Ovary (tissue), 7 donors: ENCODE measurements at regions not wholly inside any gene's neighbourhood (a gene's known extent, or its start where the extent isn't known, plus 50 kb on each side); places are given as distances from the start of the nearest gene placed in this dataset.

ENCODE experiments used
- DNase-seq, 5 donors: peaks; one replicate each; pipeline ENCODE4 v3.0.0-alpha.2; 2019 to 2020
- H3K27ac ChIP-seq, 2 donors: fragments of 200-600 bp; one replicate each; pipeline versions ENCODE4 v1.5.1 to v1.8.0; 2019 to 2022
- H3K27me3 ChIP-seq: fragments of 200-600 bp; one replicate; pipeline ENCODE4 v1.8.0; 2022
- H3K36me3 ChIP-seq: fragments of 200-600 bp; sonication (generic); one replicate; pipeline ENCODE4 v1.5.1; 2019
- H3K4me1 ChIP-seq: one replicate; pipeline ENCODE4 v1.8.1; 2013; ENCODE audit warnings: mild to moderate bottlenecking, moderate library complexity; ENCODE audit not compliant: insufficient read depth
- H3K4me3 ChIP-seq: fragments of 200-600 bp; sonication (generic); one replicate; pipeline ENCODE4 v1.5.1; 2017
- H3K9me3 ChIP-seq, 2 donors: fragments of 200-600 bp in 1 of 2; sonication (generic) in 1 of 2; one replicate each; pipeline versions ENCODE4 v1.5.1 to v1.8.1; 2013 to 2019; ENCODE audit warnings: mild to moderate bottlenecking in 1 of 2, moderate library complexity in 1 of 2
- EP300 ChIP-seq: sonication (generic); formaldehyde crosslinking; IDR thresholded peaks from one replicate; pipeline ENCODE4 v1.6.1; 2017; ENCODE audit warnings: antibody characterized with exemption
- POLR2A ChIP-seq: fragments of 450-650 bp; IDR thresholded peaks from one replicate; pipeline ENCODE4 v1.6.1; 2017; ENCODE audit warnings: antibody characterized with exemption, mild to moderate bottlenecking, moderate library complexity
- WGBS, 3 donors: extraction: QIAGEN DNeasy Blood & Tissue Kit in 1 of 3; methylation state at CpG; one replicate each; pipeline versions ENCODE4 v1.1.5 to v1.1.7; 2013 to 2017; 5-methylcytosine and 5-hydroxymethylcytosine counted together
- intact Hi-C, 4 donors: fragments of 100-400 bp; cut with DNase I; formaldehyde crosslinking; loops; one replicate each; pipeline versions ENCODE4 v1.11.0 to v1.15.1; 2022 to 2023
- TF ChIP-seq, protein P1 (sequence below), 3 donors: fragments of 450-650 bp in 2 of 3; fragments of 200-600 bp in 1 of 3; IDR thresholded peaks; one replicate each; pipeline versions ENCODE4 v1.5.1 to v1.8.0; 2016 to 2022; ENCODE audit warnings: antibody characterized with exemption in 3 of 3, mild to moderate bottlenecking in 1 of 3
- donor health status: DM: no; HTN: no; CAD: no; lungs with moderate emphysema.
- donor health status: DM: no; HTN: no; CAD: no.
- donor health status: Bipolar disorder and iron deficiency.
- donor health status: DM: no; HTN: no; CAD: no.
- donor health status: DM: yes; HTN: yes; CAD: no.

DNA sequence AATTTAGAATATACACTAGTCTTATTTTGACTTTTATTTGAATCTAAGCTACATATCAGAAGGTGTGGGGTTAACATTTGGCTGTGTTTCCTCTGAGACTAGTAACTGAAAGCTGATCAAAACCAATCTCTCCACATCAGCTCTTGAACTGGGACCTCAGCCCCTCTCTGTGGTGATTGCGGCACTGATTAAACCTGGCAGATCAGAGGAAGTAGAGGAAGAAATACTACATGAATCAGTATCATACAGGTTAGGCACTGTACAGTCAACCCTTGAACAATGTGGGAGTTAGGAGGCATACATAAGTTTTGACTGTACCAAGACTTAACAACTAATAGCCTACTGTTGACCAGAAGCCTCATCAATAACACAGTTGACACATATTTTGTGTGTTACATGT, 122.5 kb upstream of the C1orf87 start:
- Histone ChIP-seq H3K27me3 (no peaks in the 10 kb centered on the region), H3K27ac (no peak overlapping the region)
- DNase-seq, result no peak

DNA sequence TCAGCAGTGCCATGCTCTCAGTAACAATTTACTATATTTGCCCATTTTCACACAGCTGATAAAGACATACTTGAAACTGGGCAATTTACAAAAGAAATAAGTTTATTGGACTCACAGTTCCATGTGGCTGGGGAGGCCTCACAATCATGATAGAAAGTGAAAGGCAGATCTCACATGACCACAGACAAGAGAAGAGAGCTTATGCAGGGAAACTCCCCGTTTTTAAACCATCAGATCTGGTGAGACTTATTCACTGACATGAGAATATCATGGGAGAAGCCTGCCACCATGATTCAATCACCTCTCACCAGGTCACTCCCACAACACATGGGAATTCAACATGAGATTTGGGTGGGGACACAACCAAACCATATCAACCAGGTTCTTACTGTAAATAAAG, 112.1 kb upstream of the C1orf87 start:
- WGBS, 3 donors, result 41 to 50% (median 50%) methylated on average over 1 of the region's 1 CpG
- Histone ChIP-seq H3K4me1 (no peaks in the 10 kb centered on the region), H3K4me3 (no peak overlapping the region), H3K27me3 (no peaks in the 10 kb centered on the region), H3K27ac (no peak overlapping the region), H3K9me3 (no peaks in the 10 kb centered on the region), H3K36me3 (no peaks in the 10 kb centered on the region)
- no peak for DNase-seq
- no peak for TF ChIP-seq EP300
- no peak for TF ChIP-seq POLR2A
- TF ChIP-seq, protein P1, sequence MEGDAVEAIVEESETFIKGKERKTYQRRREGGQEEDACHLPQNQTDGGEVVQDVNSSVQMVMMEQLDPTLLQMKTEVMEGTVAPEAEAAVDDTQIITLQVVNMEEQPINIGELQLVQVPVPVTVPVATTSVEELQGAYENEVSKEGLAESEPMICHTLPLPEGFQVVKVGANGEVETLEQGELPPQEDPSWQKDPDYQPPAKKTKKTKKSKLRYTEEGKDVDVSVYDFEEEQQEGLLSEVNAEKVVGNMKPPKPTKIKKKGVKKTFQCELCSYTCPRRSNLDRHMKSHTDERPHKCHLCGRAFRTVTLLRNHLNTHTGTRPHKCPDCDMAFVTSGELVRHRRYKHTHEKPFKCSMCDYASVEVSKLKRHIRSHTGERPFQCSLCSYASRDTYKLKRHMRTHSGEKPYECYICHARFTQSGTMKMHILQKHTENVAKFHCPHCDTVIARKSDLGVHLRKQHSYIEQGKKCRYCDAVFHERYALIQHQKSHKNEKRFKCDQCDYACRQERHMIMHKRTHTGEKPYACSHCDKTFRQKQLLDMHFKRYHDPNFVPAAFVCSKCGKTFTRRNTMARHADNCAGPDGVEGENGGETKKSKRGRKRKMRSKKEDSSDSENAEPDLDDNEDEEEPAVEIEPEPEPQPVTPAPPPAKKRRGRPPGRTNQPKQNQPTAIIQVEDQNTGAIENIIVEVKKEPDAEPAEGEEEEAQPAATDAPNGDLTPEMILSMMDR (IDR thresholded peaks at IDR 0.05), result no peak
- intact Hi-C loops, result no loop called here

More for the DNA sequence above, 122.5 kb upstream of the C1orf87 start:
- no peak overlapping the region for H3K4me3 ChIP-seq
- H3K36me3 ChIP-seq, result no peaks in the 10 kb centered on the region
- no peaks in the 10 kb centered on the region for H3K9me3 ChIP-seq
- no peaks in the 10 kb centered on the region for H3K4me1 ChIP-seq
- intact Hi-C loops, result no loop called here
- TF ChIP-seq, protein P1 (IDR thresholded peaks at IDR 0.05), result no peak
- TF ChIP-seq POLR2A (no peak), EP300 (no peak)
- WGBS, 3 donors, result 97 to 100% (median 98%) methylated on average over 1 of the region's 1 CpG

DNA sequence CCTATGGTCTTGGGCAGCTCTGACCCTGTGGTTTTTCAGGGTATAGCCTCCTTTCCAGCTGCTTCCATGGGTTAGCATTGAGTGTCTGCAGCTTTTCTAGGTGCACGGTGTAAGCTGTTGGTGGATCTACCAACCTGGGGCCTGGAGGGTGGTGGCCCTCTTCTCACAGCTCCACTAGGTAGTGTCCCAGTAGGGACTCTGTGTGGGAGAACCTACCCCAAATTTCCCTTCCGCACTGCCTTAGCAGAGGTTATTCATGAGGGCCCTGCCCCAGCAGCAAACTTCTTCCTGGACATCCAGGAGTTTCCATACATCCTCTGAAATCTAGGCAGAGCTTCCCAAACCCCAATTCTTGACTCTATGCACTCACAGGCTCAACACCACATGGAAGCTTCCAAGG, 111.0 kb upstream of the C1orf87 start:
- no peak for TF ChIP-seq POLR2A
- TF ChIP-seq, protein P1 (IDR thresholded peaks at IDR 0.05), result no peak
- TF ChIP-seq EP300, result no peak
- DNase-seq, result no peak
- intact Hi-C loops, result no loop called here

DNA sequence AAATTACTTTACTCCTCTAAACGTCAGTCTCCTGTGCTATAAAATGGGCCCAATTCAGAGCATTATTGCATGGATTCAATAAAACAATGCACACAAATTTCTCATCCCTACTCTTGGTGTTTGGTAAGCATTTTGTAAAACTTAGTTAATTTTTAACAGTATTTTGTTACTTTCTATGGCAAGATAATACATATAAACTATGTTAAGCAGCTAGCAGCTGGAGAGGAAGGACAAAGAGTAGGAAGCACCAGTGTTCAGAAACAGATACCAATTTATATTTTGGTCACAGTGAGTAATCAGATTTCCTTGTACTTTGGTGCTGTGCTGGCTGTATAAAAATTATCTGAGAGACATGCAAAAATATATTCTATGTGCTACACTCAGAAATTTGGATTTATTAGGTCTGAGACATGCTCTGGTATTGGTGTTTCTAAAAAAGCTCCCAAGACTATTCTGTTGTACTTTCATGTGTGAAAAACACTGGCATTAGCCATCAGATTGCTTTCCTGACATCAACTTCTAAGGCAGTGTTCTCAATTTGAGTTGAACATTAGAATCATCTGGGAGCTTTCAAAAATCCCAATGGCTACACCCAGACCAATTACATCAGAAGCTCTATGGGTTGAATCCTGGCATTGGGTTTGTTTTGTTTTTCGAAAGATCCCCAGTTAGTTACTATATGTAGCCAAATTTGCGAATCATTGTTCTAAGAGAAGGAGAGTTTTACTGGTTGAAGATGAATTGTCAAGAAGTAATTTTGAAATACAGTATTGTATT, 100.3 kb upstream of the C1orf87 start:
- Histone ChIP-seq H3K9me3 (peaks cover 0 to 5% of the 10 kb centered on the region in 2 donors), H3K4me1 (no peaks in the 10 kb centered on the region), H3K27me3 (no peaks in the 10 kb centered on the region), H3K27ac (no peak overlapping the region), H3K36me3 (no peaks in the 10 kb centered on the region), H3K4me3 (no peak overlapping the region)
- no peak for DNase-seq
- intact Hi-C loops, result no loop called here
- WGBS, 3 donors, result 83 to 90% (median 89%) methylated on average over 3 of the region's 3 CpGs
- TF ChIP-seq, protein P1 (IDR thresholded peaks at IDR 0.05), result no peak
- no peak for TF ChIP-seq EP300
- no peak for TF ChIP-seq POLR2A

More for the DNA sequence above, 111.0 kb upstream of the C1orf87 start:
- WGBS, 3 donors, result 85 to 96% (median 89%) methylated on average over 2 of the region's 2 CpGs
- H3K9me3 ChIP-seq, result no peaks in the 10 kb centered on the region
- H3K4me3 ChIP-seq, result no peak overlapping the region
- H3K36me3 ChIP-seq, result no peaks in the 10 kb centered on the region
- H3K4me1 ChIP-seq, result no peaks in the 10 kb centered on the region
- no peak overlapping the region for H3K27ac ChIP-seq
- no peaks in the 10 kb centered on the region for H3K27me3 ChIP-seq
